GM19467 (cell line): ENCODE measurements at regions not wholly inside any gene's neighbourhood (a gene's known extent, or its start where the extent isn't known, plus 50 kb on each side); places are given as distances from the start of the nearest gene placed in this dataset.
"Not testable (repeated sequence)": the region's sequence is repeated elsewhere in the genome, so short reads cannot be mapped to it uniquely, and the experiment has no call there.

Experiments used
- ATAC-seq: cut with Tn5 transposase; IDR thresholded peaks from one replicate; pipeline ENCODE4 v1.9.1; 2021; ENCODE audit warnings: mild to moderate bottlenecking, moderate library complexity; ENCODE audit not compliant: unreplicated experiment

DNA sequence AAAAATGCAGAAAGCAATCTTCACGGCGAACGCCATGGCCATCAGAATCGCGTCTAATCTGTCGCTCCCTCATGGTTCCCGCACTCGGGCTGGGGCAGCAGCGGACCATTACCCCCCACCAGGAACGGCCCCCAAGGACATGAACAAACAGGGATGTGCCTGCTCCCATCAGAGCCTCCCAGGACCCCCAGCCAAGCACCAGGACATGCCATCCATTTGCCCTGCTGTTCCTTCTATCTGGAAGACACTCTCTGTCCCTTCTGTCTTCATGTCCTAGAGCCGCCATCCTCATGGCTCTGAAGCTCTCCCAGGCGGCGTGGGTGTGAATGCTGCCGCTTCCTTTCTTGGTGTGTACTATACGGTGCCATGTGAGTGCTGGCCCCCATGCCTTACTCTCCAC, 371.8 kb downstream of the BCL11B start:
- ATAC-seq, result no peak

DNA sequence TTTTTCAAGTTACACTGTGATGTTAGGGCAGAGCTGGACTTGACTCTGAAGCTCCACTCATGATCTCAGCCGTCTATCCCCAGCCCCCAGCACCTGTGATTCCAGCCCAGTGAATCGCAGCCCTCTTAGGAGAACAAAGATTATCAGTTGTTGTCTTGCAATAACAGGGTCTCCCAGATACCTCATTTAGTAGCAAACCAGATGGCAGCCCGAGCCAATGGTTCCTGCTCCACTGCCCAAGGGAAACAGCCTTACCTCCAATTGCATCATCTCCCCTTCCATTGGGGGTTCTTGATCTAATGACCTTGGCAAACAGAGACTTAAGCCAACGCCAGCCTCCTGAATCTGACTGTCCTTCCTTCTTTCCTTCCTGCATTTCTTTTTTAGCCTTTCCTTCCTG, 371.2 kb downstream of the BCL11B start:
- ATAC-seq, result no peak

DNA sequence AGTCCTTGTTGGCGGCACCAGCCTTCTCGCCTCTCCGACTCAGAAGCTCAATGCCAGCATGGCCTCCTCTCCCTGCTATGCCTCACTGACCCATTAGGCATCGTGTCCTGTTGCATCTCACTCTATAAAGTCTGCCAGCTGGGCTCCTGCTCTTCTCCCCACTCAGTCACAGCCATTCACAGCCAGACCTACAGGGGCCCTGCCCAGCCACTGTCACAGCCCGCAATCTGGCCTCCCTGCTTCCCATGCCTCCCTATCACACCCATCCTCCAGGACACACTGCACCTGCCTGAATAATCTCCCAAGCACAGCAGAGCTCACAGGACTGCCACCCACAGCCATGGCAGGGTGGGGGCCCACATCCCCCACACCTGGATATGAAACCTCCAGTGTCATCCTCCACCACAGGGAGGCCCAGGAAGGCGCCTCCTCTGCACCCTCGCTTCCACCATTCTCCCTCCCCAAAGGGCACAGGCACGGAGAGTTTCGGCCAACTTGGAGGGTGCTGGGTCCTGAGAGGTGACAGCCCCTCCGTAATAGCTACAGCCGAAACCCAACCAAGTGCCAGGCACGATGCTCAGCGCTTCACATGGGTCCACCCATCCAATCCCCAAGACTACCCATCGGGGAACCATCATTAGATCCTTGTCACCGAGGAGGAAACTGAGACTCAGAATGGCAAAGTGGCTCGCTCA, 370.3 kb downstream of the BCL11B start:
- ATAC-seq, result no peak

GRCh38 chr14:98903371-98903770, 368.6 kb downstream of the BCL11B start:
- no peak for ATAC-seq

GRCh38 chr14:98904677-98905076, 367.3 kb downstream of the BCL11B start:
- no peak for ATAC-seq

DNA sequence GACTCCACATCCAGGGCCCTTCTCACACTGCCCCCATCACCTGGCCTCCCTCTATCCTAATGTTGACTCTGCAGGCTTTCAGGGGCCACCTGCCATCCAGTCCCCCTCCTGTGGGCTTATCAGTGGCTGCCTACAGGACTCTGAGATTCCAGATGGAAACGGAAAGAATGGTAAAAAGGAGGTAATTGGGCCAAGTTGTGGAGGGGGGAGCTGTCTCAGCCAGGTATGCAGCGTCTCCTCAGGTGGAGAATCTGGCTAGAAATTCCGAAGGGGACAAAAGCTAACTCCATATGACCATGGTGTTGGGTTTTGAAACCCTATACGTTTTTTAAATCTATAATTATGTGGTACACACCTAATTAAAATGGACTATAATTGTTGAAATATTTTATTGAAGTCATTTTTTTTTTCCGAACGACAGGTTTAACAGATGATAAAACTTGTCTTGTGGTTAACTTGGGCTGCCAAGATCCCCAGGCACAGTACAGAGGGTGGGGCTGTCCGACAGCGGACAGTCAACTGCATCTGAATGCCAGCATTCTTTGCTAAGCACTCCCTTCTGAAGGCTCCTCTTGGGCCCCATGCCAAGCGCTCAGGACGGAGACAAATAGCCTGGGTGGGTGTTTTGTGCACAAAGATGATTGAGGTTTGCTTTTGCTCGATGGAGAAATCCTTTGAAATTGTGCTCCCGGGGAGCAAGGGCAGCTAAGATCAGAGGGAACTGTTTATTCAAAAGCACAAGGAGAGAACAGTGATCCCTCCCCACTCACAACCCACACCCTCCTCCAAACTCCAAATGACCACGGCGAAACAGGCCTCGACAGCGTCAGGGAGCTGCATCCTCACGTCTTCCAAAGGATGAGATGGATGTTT, 365.6 kb downstream of the BCL11B start:
- ATAC-seq, result no peak

GRCh38 chr14:98907271-98907670, 364.7 kb downstream of the BCL11B start:
- ATAC-seq, result no peak

DNA sequence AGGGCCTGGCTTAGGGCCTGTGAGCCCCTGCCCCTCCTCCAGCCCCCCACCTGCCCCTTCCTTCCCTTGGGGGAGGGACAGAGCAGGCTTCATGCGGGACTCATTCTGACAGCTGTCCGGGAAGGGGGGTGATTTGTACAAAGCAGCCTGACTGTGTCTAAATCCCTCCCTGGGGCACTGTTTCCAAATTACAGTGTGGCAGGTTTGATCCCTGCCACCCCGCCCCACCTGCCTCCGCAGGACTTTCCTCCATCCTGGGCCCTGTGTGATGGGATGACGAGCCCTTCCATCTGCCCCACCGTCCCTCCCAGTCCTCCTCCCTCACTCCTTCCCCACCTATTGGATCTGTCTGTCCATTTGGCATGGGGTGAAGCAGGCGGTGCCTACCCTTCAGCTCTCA, 363.9 kb downstream of the BCL11B start:
- no peak for ATAC-seq

- ATAC-seq, result no peak
These were observed 362.6 kb downstream of the BCL11B start for GRCh38 chr14:98909251-98909944.

- no peak for ATAC-seq
These were observed 361.9 kb downstream of the BCL11B start for GRCh38 chr14:98910061-98910460.

- no peak for ATAC-seq
These were observed 359.3 kb downstream of the BCL11B start for GRCh38 chr14:98912655-98913054.

DNA sequence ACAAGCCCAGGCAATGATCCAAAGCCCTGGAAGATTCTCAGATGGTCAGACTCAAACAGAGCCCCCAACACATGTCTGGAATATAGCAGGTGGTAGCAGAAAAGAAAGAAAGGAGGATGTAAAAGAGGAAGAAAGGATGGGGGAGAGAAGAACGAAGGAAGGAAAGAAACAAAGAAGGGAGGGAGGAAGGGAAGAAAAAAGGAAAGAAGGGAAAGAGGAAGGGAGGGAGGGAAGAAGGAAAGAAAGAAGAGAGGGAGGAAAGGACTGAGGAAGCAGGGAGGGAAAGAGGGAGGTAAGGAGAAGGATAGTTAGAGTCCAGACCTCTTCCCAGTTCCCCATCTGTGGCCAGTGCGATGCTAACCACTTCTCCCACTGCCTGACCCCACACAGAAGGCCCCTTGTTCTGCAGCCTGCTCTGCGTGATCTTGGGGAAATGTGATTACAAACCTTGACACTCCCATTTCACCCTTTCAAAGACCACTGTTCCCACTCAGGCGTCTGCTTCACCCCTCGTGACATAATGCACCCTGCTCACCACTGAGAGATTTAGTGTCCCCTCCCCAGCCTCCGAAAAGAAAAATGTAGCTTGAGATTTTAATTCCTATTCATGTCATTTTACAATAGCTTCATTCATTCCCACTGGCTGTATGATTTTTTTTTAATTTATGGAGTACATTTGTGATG, 357.9 kb downstream of the BCL11B start:
- ATAC-seq, result no peak

- no peak for ATAC-seq
These were observed 357.1 kb downstream of the BCL11B start for GRCh38 chr14:98914942-98915341.

DNA sequence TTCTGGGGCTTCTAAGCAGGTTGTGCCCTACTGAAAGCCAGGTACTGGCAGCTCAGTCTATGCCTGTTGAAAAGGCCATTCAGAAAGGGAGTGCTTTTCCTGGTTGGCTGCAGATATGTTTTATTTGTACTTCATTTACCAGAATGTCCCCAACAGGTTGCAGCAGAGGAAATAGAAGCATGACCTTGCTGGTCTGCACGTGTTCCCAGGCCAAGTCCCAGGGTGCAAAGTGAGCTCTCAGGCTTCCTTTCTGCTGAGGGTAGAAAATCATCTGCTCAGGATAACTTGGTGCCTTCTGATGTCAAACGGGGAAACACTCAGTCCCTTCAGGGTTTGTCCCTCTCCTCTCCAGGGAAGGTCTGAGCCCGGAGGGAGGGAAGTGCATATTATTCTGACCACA, 356.4 kb downstream of the BCL11B start:
- ATAC-seq, result no peak

DNA sequence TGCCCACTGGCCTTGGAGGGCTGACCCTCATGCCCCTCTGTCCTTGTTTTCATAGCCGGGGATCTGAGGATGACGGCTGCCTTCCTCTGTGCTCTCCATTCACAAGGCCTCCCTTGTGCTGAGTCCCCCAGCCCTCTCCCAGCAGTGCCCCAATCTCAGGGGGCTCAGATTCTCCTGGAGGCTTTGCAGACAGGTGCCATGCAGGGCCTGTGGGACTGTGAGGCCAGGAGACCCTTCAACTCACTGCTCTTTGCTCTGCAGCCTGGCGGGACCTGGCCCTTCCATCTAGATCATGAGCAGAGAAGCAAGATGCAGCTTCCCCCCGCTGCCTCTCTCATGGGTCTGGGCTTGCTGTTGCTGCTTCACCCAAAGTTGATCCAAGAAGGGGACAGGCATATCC, 356.0 kb downstream of the BCL11B start:
- no peak for ATAC-seq

DNA sequence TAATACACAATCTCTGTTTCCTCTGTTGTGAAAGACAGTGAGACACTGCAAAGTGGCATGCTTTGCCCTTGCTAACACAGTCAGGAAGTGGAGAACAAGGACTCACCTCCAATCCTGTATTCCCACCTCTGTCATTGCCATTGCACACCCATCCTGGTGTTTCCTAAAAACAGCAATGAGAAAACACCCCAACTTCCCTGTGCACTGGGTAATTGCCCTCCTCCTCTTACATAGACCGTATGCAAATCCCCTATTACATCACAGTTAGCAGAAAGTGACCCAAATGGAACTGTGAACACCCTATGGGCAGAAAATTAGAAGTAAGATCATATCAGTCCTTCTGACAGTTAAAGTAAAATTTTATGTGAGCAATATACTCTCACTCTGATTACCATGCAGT, 355.5 kb downstream of the BCL11B start:
- no peak for ATAC-seq

GRCh38 chr14:98919434-98919833, 352.6 kb downstream of the BCL11B start:
- no peak for ATAC-seq

DNA sequence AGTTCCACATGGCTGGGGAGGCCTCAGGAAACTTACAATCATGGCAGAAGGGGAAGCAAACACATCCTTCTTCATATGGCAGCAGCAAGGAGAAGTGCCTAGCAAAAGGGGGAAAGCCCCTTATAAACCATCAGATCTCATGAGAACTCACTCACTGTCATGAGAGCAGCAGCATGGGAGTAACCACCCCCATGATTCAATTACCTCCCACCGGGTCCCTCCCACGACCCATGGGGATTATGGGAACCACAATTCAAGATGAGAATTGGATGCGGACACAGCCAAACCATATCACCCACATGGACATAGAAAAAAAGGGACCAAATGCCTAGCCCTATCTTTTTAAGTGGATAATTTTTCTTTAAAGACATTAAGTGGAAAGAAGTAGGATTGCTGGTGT, 350.7 kb downstream of the BCL11B start:
- ATAC-seq, result not testable (repeated sequence)

DNA sequence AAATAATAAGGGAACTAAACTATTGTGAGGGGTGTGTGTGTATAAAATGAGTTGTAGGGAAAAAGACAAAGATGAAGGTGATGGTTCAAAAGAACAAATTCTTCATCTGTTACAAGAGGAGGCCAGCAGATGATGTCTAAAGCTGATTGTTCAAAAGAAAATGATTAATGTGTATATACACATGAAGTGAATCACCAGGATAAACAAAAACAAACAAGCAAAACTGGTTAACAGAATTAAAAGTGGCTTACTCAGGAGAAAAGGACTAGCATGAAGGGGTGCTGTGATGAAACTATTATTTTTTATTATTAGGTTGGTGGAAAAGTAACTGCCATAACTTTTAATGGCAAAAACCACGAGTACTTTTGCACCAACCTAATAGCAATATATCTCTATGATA, 348.4 kb downstream of the BCL11B start:
- no peak for ATAC-seq

DNA sequence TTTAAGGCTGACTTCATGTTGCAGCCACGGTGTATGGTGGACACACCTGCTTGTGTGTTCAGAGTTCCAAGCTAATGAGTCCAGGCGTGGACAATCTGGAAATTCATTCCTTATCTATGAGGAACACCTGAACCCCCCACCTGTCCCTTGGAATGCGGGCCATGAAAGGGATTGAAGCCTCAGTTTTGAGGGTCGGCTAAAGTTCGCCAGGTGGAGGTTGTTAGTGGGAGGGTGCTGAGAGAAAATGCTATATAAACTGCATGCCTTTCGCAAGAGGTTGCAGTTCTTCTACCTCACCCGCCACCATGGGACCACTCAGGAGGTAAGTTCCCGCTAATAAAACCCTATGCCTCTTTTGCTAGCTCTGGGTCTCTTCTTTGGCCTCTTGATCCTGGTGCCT, 348.0 kb downstream of the BCL11B start:
- no peak for ATAC-seq

DNA sequence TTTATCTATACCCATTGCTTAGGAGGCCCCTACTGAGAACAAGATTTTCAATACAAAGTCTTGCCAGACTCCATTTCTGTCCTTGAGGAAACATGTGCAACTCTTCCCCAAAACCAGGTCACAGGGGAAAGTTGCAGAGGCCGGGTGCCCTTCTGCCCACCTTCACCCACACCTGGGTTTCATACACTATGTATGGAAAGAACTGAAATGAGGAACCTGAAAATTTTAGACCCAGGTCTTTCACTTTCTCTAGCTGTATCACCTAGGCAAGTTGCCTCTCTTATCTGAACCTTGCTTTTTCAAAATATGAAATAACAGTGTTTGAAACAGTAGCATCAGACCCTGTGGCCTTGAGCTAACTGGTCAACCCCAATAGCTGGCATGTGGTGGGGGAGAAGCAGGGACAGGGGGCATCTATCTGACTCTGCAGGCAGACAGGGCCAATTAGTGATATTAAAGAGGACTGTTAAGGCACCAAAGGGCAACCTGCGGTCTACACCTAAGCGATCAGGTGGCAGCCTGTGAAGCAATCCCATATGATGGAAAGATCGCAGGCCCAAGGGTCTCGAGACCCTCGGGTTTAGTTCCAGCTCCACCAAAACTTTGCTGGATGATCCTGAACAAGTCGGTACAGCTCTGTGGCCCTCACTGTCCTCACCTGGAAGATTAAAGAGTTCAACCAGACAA, 346.5 kb downstream of the BCL11B start:
- ATAC-seq, result no peak
